ENCODE measurements at regions not wholly inside any gene's neighbourhood (a gene's known extent, or its start where the extent isn't known, plus 50 kb on each side); places are given as distances from the start of the nearest gene placed in this dataset.

GRCh38 chr2:77813599-77813998 lies 291.4 kb upstream of the LRRTM4 start:
- no peak overlapping the region for H3K4me3 ChIP-seq (ENCODE audit: low read depth, low read length)
- no peak for DNase-seq (ENCODE audit: low read depth)
- TF ChIP-seq CTCF (IDR thresholded peaks at IDR 0.05; ENCODE audit: low read depth, low read length): no peak
- no peak for TF ChIP-seq MYC (IDR thresholded peaks at IDR 0.05; ENCODE audit: low read depth, low read length)
- no peak for TF ChIP-seq POLR2A (IDR thresholded peaks at IDR 0.05; ENCODE audit: extremely low read depth, insufficient read length)
- no peak for TF ChIP-seq MAX (IDR thresholded peaks at IDR 0.05; ENCODE audit: low read depth, low read length)

- H3K4me3 ChIP-seq (ENCODE audit: low read depth, low read length): no peak overlapping the region
- no peak for DNase-seq (ENCODE audit: low read depth)
- TF ChIP-seq MYC (IDR thresholded peaks at IDR 0.05; ENCODE audit: low read depth, low read length): no peak
- TF ChIP-seq MAX (IDR thresholded peaks at IDR 0.05; ENCODE audit: low read depth, low read length): no peak
- TF ChIP-seq POLR2A (IDR thresholded peaks at IDR 0.05; ENCODE audit: extremely low read depth, insufficient read length): no peak
- TF ChIP-seq CTCF (IDR thresholded peaks at IDR 0.05; ENCODE audit: low read depth, low read length): no peak
These were observed 294.4 kb upstream of the LRRTM4 start for GRCh38 chr2:77816618-77817017.

- DNase-seq (ENCODE audit: low read depth): no peak
- TF ChIP-seq POLR2A (IDR thresholded peaks at IDR 0.05; ENCODE audit: extremely low read depth, insufficient read length) (no peak), CTCF (IDR thresholded peaks at IDR 0.05; ENCODE audit: low read depth, low read length) (no peak), MAX (IDR thresholded peaks at IDR 0.05; ENCODE audit: low read depth, low read length) (no peak), MYC (IDR thresholded peaks at IDR 0.05; ENCODE audit: low read depth, low read length) (no peak)
- H3K4me3 ChIP-seq (ENCODE audit: low read depth, low read length): no peak overlapping the region
These were observed 296.0 kb upstream of the LRRTM4 start for GRCh38 chr2:77818186-77818585.

GRCh38 chr2:77823028-77823427 lies 300.9 kb upstream of the LRRTM4 start:
- no peak overlapping the region for H3K4me3 ChIP-seq (ENCODE audit: low read depth, low read length)
- no peak for DNase-seq (ENCODE audit: low read depth)
- TF ChIP-seq MAX (IDR thresholded peaks at IDR 0.05; ENCODE audit: low read depth, low read length) (no peak), MYC (IDR thresholded peaks at IDR 0.05; ENCODE audit: low read depth, low read length) (no peak), POLR2A (IDR thresholded peaks at IDR 0.05; ENCODE audit: extremely low read depth, insufficient read length) (no peak), CTCF (IDR thresholded peaks at IDR 0.05; ENCODE audit: low read depth, low read length) (no peak)

- no peak for DNase-seq (ENCODE audit: low read depth)
- TF ChIP-seq MAX (IDR thresholded peaks at IDR 0.05; ENCODE audit: low read depth, low read length): no peak
- TF ChIP-seq MYC (IDR thresholded peaks at IDR 0.05; ENCODE audit: low read depth, low read length): no peak
- no peak for TF ChIP-seq CTCF (IDR thresholded peaks at IDR 0.05; ENCODE audit: low read depth, low read length)
- no peak for TF ChIP-seq POLR2A (IDR thresholded peaks at IDR 0.05; ENCODE audit: extremely low read depth, insufficient read length)
- no peak overlapping the region for H3K4me3 ChIP-seq (ENCODE audit: low read depth, low read length)
These were observed 308.9 kb upstream of the LRRTM4 start for GRCh38 chr2:77831060-77831459.

GRCh38 chr2:77831471-77831870 lies 309.3 kb upstream of the LRRTM4 start:
- TF ChIP-seq CTCF (IDR thresholded peaks at IDR 0.05; ENCODE audit: low read depth, low read length) (no peak), MYC (IDR thresholded peaks at IDR 0.05; ENCODE audit: low read depth, low read length) (no peak), POLR2A (IDR thresholded peaks at IDR 0.05; ENCODE audit: extremely low read depth, insufficient read length) (no peak), MAX (IDR thresholded peaks at IDR 0.05; ENCODE audit: low read depth, low read length) (no peak)

More at GRCh38 chr2:77831471-77831870, 309.3 kb upstream of the LRRTM4 start:
- no peak overlapping the region for H3K4me3 ChIP-seq (ENCODE audit: low read depth, low read length)
- no peak for DNase-seq (ENCODE audit: low read depth)

All from NB4 (cell line).